Natural killer cell (primary cell): ENCODE measurements at regions not wholly inside any gene's neighbourhood (a gene's known extent, or its start where the extent isn't known, plus 50 kb on each side); places are given as distances from the start of the nearest gene placed in this dataset.

Source experiments
- ATAC-seq, 3 donors: fragments of 150-1000 bp in 2 of 3; fragments of 200-7000 bp in 1 of 3; cut with Tn5 transposase; 1 replicate in 1 of 3; 2 replicates in 2 of 3; pipeline ENCODE4 v1.10.0; 2021; ENCODE audit warnings: mild to moderate bottlenecking in 2 of 3, moderate library complexity in 2 of 3
- DNase-seq, 2 donors: peaks; one replicate each; pipeline versions ENCODE4 v3.0.0 to v3.0.0-alpha.2; 2013 to 2021; ENCODE audit warnings: mixed read lengths in 1 of 2
- H3K27ac ChIP-seq: one replicate; pipeline ENCODE4 v1.5.1; 2013; ENCODE audit warnings: mild to moderate bottlenecking, low read length
- H3K27me3 ChIP-seq: one replicate; pipeline ENCODE4 v1.6.1; 2013; ENCODE audit warnings: low read length; ENCODE audit not compliant: control insufficient read depth, insufficient read depth
- H3K36me3 ChIP-seq: one replicate; pipeline ENCODE4 v1.6.1; 2013; ENCODE audit warnings: low read length; ENCODE audit not compliant: control insufficient read depth, insufficient read depth
- H3K4me1 ChIP-seq: one replicate; pipeline ENCODE4 v1.6.1; 2013; ENCODE audit warnings: low read length; ENCODE audit not compliant: control insufficient read depth, insufficient read depth
- H3K4me3 ChIP-seq: one replicate; pipeline ENCODE4 v1.5.1; 2013; ENCODE audit warnings: low read length
- H3K9me3 ChIP-seq: one replicate; pipeline ENCODE4 v1.6.1; 2013; ENCODE audit warnings: low read length; ENCODE audit not compliant: control insufficient read depth, insufficient read depth
- H3K27ac Mint-ChIP-seq, 2 donors: one replicate each; pipeline ENCODE4 v1.8.0; 2022; ENCODE audit warnings: mild to moderate bottlenecking in 2 of 2, mixed read lengths in 2 of 2, moderate library complexity in 1 of 2
- H3K27me3 Mint-ChIP-seq, 2 donors: one replicate each; pipeline ENCODE4 v1.8.0; 2022; ENCODE audit warnings: low read depth in 2 of 2, mixed read lengths in 2 of 2
- H3K36me3 Mint-ChIP-seq: one replicate; pipeline ENCODE4 v1.8.0; 2022; ENCODE audit warnings: mixed read lengths
- H3K4me1 Mint-ChIP-seq, 2 donors: one replicate each; pipeline ENCODE4 v1.8.0; 2022; ENCODE audit warnings: mixed read lengths in 2 of 2
- H3K4me3 Mint-ChIP-seq: one replicate; pipeline ENCODE4 v1.8.0; 2022; ENCODE audit warnings: mild to moderate bottlenecking, moderate library complexity, mixed read lengths
- H3K9me3 Mint-ChIP-seq, 2 donors: one replicate each; pipeline ENCODE4 v1.8.0; 2022; ENCODE audit warnings: mixed read lengths in 2 of 2
- WGBS: methylation state at CpG from one replicate; pipeline ENCODE4 v1.1.7; 2013; ENCODE audit warnings: missing lambda C conversion rate; ENCODE audit not compliant: insufficient coverage; 5-methylcytosine and 5-hydroxymethylcytosine counted together
- intact Hi-C: fragments of 100-400 bp; cut with micrococcal nuclease; formaldehyde crosslinking; loops from one replicate; pipeline ENCODE4 v1.14.2; 2022
- TF ChIP-seq, protein P1 (sequence below): fragments of 200-600 bp; IDR thresholded peaks from one replicate; pipeline ENCODE4 v1.8.0; 2022; ENCODE audit warnings: antibody characterized with exemption

DNA sequence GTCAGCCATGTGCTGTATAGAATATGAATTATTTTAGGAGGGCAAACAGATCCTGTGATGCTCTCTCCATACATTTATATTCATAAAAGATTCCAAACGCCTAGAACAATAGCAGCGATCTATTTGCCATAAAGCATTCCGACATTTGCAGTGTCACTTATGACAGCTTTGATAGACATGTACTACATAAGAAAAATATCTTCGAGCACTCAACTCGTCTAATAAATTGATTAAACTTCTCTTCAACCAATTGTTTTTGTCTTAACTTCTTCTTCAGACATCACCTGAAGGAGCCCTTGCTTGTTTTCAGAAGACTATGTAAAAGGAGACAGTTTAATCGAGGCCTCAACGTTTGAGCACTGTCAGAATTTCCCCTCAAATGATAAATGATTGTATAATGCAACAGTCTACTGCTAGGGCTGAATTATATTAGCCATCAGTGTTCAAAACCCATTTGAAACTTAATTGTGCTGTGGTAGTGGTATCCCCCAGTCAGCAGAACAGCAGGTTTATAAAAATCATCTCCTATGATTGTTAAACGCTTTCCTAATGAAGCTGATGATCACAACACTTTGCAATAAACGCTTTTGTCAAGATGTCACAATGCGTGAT is 158.0 kb upstream of the MGMT start:
- TF ChIP-seq, protein P1, sequence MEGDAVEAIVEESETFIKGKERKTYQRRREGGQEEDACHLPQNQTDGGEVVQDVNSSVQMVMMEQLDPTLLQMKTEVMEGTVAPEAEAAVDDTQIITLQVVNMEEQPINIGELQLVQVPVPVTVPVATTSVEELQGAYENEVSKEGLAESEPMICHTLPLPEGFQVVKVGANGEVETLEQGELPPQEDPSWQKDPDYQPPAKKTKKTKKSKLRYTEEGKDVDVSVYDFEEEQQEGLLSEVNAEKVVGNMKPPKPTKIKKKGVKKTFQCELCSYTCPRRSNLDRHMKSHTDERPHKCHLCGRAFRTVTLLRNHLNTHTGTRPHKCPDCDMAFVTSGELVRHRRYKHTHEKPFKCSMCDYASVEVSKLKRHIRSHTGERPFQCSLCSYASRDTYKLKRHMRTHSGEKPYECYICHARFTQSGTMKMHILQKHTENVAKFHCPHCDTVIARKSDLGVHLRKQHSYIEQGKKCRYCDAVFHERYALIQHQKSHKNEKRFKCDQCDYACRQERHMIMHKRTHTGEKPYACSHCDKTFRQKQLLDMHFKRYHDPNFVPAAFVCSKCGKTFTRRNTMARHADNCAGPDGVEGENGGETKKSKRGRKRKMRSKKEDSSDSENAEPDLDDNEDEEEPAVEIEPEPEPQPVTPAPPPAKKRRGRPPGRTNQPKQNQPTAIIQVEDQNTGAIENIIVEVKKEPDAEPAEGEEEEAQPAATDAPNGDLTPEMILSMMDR, result no peak

DNA sequence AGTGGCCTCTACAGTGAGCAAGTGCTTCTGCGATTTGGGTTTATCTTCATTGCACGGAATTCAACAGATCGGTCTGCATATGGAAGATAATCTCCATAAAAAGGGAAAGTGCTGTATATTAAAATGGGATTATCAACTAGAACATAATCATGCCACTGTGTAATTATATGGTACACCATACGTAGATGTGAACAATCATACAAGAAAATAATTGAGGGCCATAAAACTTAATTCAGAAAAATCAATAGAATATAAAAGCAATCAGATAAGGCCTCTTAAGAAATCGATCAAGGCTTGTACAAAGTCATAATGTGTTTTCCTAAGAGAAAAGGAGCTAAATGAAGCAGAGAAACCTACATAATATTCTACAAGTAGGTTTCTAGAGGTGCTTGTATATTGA is 157.5 kb upstream of the MGMT start:
- Histone ChIP-seq H3K9me3 (no peaks in the 10 kb centered on the region), H3K4me1 (no peaks in the 10 kb centered on the region), H3K27ac (no peak overlapping the region), H3K4me3 (no peak overlapping the region), H3K27me3 (no peaks in the 10 kb centered on the region), H3K36me3 (no peaks in the 10 kb centered on the region)
- no peak for DNase-seq
- intact Hi-C loops, result no loop called here
- no peak overlapping the region for H3K4me3 Mint-ChIP-seq
- H3K36me3 Mint-ChIP-seq, result peaks cover 1% of the 10 kb centered on the region
- H3K4me1 Mint-ChIP-seq, result no peaks in the 10 kb centered on the region
- H3K27me3 Mint-ChIP-seq, result peaks cover 5 to 19% of the 10 kb centered on the region in 2 donors
- no peak for ATAC-seq
- no peaks in the 10 kb centered on the region for H3K9me3 Mint-ChIP-seq
- 97% methylated on average over 3 of the region's 5 CpGs for WGBS
- H3K27ac Mint-ChIP-seq, result no peak overlapping the region
- TF ChIP-seq, protein P1, result no peak

More for the DNA sequence above, 158.0 kb upstream of the MGMT start:
- Histone ChIP-seq H3K27ac (no peak overlapping the region), H3K4me1 (no peaks in the 10 kb centered on the region), H3K36me3 (no peaks in the 10 kb centered on the region), H3K4me3 (no peak overlapping the region), H3K27me3 (no peaks in the 10 kb centered on the region), H3K9me3 (no peaks in the 10 kb centered on the region)
- Mint-ChIP-seq H3K36me3 (no peaks in the 10 kb centered on the region), H3K4me3 (no peak overlapping the region), H3K4me1 (no peaks in the 10 kb centered on the region), H3K27me3 (peaks cover 5 to 18% of the 10 kb centered on the region in 2 donors), H3K27ac (no peak overlapping the region), H3K9me3 (no peaks in the 10 kb centered on the region)
- intact Hi-C loops, result no loop called here
- WGBS, result 92% methylated on average over 8 of the region's 10 CpGs
- DNase-seq, result no peak
- no peak for ATAC-seq

DNA sequence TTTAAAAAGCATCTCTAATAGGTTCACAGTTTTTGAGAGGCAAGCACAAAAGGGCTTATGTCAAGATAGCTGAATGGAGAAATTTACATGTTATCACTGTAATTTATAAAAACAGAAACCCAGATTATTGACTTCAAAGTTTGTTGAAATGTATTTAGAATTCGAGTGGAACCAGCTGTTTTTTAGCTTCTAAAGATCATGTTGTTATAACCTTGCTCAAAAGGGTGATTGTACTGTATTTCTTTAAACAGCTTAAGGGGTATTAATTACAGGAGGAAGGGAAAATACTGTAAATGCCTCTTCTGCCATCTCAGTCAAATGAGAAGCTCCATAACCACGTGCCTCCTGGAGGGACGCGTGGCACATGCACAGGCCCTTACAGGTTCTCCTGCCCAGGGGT is 156.2 kb upstream of the MGMT start:
- Histone ChIP-seq H3K9me3 (no peaks in the 10 kb centered on the region), H3K36me3 (no peaks in the 10 kb centered on the region), H3K4me1 (no peaks in the 10 kb centered on the region), H3K4me3 (no peak overlapping the region), H3K27ac (no peak overlapping the region), H3K27me3 (no peaks in the 10 kb centered on the region)
- Mint-ChIP-seq H3K36me3 (peaks cover 7% of the 10 kb centered on the region), H3K27ac (no peak overlapping the region), H3K4me3 (no peak overlapping the region), H3K9me3 (peaks cover 5 to 6% of the 10 kb centered on the region in 2 donors), H3K4me1 (no peaks in the 10 kb centered on the region), H3K27me3 (peaks cover 5 to 20% of the 10 kb centered on the region in 2 donors)
- intact Hi-C loops, result no loop called here
- no peak for DNase-seq
- WGBS, result 84% methylated on average over 4 of the region's 4 CpGs
- no peak for ATAC-seq
- TF ChIP-seq, protein P1, result no peak

DNA sequence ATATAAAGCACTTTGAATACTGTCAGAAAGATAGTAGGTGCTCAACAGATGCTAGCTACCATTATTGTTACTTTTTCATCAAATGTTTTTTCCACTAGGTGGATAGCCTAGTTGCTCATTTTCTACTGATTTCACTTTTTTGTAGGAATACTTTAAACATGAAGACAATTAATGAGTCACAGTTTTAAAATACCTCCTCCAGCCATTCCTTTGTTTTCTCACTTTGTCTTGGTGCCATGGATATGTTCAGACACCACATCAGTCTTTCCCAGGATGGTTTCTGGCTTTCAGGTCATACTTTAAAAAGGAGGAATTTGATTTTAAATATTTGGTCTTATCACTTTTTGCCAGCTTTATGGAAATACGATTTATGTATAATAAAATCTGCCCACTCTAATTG is 147.1 kb upstream of the MGMT start:
- Histone ChIP-seq H3K4me3 (no peak overlapping the region), H3K9me3 (no peaks in the 10 kb centered on the region), H3K27me3 (no peaks in the 10 kb centered on the region), H3K4me1 (no peaks in the 10 kb centered on the region), H3K27ac (no peak overlapping the region), H3K36me3 (no peaks in the 10 kb centered on the region)
- no peak overlapping the region for H3K27ac Mint-ChIP-seq
- ATAC-seq (no peak), DNase-seq (no peak)
- WGBS, result 86% methylated on average over 1 of the region's 1 CpG
- peaks cover 5 to 19% of the 10 kb centered on the region in 2 donors for H3K27me3 Mint-ChIP-seq
- H3K4me3 Mint-ChIP-seq, result no peak overlapping the region
- intact Hi-C loops, result no loop called here
- peaks cover 3% of the 10 kb centered on the region for H3K36me3 Mint-ChIP-seq
- no peaks in the 10 kb centered on the region for H3K4me1 Mint-ChIP-seq
- H3K9me3 Mint-ChIP-seq, result peaks cover 2 to 12% of the 10 kb centered on the region in 2 donors
- TF ChIP-seq, protein P1, result no peak
